GM12878 (cell line): ENCODE measurements at regions not wholly inside any gene's neighbourhood (a gene's known extent, or its start where the extent isn't known, plus 50 kb on each side); places are given as distances from the start of the nearest gene placed in this dataset.

Experiments used
- CTCF ChIP-seq, 3 experiments: IDR thresholded peaks in 2 of 3; conservative IDR thresholded peaks in 1 of 3; 2 replicates each; pipeline ENCODE4 v1.5.1; 2011; ENCODE audit warnings: low read depth in 3 of 3, low read length in 3 of 3, mild to moderate bottlenecking in 3 of 3, control low read depth in 2 of 3, moderate library complexity in 2 of 3, inconsistent platforms in 1 of 3, mixed read lengths in 1 of 3; ENCODE audit not compliant: control insufficient read depth in 2 of 3, insufficient read depth in 1 of 3; ENCODE audit errors: extremely low read depth in 1 of 3
- EP300 ChIP-seq, 2 experiments: fragments of 150-350 bp in 1 of 2; IDR thresholded peaks; 2 replicates each; pipeline ENCODE4 v1.6.1; 2011 to 2012; ENCODE audit warnings: low read depth in 2 of 2, low read length in 2 of 2, borderline replicate concordance in 1 of 2, improper control_type of control experiment in 1 of 2, inconsistent platforms in 1 of 2; ENCODE audit not compliant: control insufficient read depth in 1 of 2
- PAX5 ChIP-seq: IDR thresholded peaks from 2 replicates; pipeline ENCODE4 v1.6.1; 2011; ENCODE audit warnings: low read depth, low read length, borderline replicate concordance
- REST ChIP-seq: IDR thresholded peaks from 2 replicates; pipeline ENCODE4 v1.6.1; 2012; ENCODE audit warnings: mild to moderate bottlenecking, low read depth, low read length
- TCF3 ChIP-seq: IDR thresholded peaks from 2 replicates; pipeline ENCODE4 v1.6.1; 2012; ENCODE audit warnings: low read depth, mild to moderate bottlenecking, low read length, borderline replicate concordance; ENCODE audit not compliant: insufficient read depth
- YY1 ChIP-seq: IDR thresholded peaks from 2 replicates; pipeline ENCODE4 v1.6.1; 2011; ENCODE audit warnings: low read depth, mild to moderate bottlenecking, low read length
- TF ChIP-seq, protein P1 (sequence below): fragments of 450-650 bp; IDR thresholded peaks from 2 replicates; pipeline ENCODE4 v1.6.1; 2016; ENCODE audit warnings: mild to moderate bottlenecking, moderate library complexity, borderline replicate concordance
- TF ChIP-seq, protein P2 (sequence below): fragments of 450-650 bp; IDR thresholded peaks from 2 replicates; pipeline ENCODE4 v1.6.1; 2017; ENCODE audit warnings: mild to moderate bottlenecking, moderate library complexity

DNA sequence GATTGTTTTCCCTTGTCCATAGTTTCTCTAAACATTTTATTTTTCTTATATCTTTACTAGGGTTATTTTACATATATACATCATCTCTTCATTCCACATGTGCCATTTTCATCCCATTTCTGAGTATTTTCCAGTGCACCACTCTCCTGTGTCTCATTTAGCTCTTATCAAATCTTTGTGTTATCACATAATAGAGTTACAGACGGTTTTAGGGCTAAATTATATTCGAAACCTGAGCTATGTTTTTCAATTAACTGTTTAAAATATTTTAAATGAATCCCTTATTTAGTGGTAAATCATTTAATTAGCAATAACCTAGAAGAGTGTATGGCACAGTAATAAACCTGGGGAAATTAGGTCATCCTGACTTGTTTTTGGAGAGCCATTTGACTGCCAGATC lies 160.4 kb upstream of the DCN start:
- TF ChIP-seq CTCF (IDR thresholded peaks at IDR 0.05 in 2 of 3, conservative IDR thresholded peaks at IDR 0.05 in 1 of 3; ENCODE audit: control insufficient read depth in 2 of 3, extremely low read depth in 1 of 3, insufficient read depth in 1 of 3, low read depth in 3 of 3, low read length in 3 of 3) (no peak), TCF3 (no peak), REST (no peak), PAX5 (no peak), EP300 (IDR thresholded peaks at IDR 0.05; ENCODE audit: borderline replicate concordance in 1 of 2, control insufficient read depth in 1 of 2, low read depth in 2 of 2, low read length in 2 of 2) (no peak), YY1 (no peak)
- TF ChIP-seq, protein P1, sequence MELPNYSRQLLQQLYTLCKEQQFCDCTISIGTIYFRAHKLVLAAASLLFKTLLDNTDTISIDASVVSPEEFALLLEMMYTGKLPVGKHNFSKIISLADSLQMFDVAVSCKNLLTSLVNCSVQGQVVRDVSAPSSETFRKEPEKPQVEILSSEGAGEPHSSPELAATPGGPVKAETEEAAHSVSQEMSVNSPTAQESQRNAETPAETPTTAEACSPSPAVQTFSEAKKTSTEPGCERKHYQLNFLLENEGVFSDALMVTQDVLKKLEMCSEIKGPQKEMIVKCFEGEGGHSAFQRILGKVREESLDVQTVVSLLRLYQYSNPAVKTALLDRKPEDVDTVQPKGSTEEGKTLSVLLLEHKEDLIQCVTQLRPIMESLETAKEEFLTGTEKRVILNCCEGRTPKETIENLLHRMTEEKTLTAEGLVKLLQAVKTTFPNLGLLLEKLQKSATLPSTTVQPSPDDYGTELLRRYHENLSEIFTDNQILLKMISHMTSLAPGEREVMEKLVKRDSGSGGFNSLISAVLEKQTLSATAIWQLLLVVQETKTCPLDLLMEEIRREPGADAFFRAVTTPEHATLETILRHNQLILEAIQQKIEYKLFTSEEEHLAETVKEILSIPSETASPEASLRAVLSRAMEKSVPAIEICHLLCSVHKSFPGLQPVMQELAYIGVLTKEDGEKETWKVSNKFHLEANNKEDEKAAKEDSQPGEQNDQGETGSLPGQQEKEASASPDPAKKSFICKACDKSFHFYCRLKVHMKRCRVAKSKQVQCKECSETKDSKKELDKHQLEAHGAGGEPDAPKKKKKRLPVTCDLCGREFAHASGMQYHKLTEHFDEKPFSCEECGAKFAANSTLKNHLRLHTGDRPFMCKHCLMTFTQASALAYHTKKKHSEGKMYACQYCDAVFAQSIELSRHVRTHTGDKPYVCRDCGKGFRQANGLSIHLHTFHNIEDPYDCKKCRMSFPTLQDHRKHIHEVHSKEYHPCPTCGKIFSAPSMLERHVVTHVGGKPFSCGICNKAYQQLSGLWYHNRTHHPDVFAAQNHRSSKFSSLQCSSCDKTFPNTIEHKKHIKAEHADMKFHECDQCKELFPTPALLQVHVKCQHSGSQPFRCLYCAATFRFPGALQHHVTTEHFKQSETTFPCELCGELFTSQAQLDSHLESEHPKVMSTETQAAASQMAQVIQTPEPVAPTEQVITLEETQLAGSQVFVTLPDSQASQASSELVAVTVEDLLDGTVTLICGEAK = no peak
- TF ChIP-seq, protein P2, sequence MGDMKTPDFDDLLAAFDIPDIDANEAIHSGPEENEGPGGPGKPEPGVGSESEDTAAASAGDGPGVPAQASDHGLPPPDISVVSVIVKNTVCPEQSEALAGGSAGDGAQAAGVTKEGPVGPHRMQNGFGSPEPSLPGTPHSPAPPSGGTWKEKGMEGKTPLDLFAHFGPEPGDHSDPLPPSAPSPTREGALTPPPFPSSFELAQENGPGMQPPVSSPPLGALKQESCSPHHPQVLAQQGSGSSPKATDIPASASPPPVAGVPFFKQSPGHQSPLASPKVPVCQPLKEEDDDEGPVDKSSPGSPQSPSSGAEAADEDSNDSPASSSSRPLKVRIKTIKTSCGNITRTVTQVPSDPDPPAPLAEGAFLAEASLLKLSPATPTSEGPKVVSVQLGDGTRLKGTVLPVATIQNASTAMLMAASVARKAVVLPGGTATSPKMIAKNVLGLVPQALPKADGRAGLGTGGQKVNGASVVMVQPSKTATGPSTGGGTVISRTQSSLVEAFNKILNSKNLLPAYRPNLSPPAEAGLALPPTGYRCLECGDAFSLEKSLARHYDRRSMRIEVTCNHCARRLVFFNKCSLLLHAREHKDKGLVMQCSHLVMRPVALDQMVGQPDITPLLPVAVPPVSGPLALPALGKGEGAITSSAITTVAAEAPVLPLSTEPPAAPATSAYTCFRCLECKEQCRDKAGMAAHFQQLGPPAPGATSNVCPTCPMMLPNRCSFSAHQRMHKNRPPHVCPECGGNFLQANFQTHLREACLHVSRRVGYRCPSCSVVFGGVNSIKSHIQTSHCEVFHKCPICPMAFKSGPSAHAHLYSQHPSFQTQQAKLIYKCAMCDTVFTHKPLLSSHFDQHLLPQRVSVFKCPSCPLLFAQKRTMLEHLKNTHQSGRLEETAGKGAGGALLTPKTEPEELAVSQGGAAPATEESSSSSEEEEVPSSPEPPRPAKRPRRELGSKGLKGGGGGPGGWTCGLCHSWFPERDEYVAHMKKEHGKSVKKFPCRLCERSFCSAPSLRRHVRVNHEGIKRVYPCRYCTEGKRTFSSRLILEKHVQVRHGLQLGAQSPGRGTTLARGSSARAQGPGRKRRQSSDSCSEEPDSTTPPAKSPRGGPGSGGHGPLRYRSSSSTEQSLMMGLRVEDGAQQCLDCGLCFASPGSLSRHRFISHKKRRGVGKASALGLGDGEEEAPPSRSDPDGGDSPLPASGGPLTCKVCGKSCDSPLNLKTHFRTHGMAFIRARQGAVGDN = no peak
